ENCODE measurements at regions not wholly inside any gene's neighbourhood (a gene's known extent, or its start where the extent isn't known, plus 50 kb on each side); places are given as distances from the start of the nearest gene placed in this dataset.
"Not testable (repeated sequence)": the region's sequence is repeated elsewhere in the genome, so short reads cannot be mapped to it uniquely, and the experiment has no call there.

GRCh38 chr9:89859842-89860241, 255.0 kb downstream of the GADD45G start:
- H2BK5ac ChIP-seq (ENCODE audit: low read depth, low read length); H3K9ac ChIP-seq (replicated peaks in 1 of 4; ENCODE audit: extremely low read depth in 1 of 4, low read depth in 3 of 4, low read length in 3 of 4); H3K23me2 ChIP-seq (ENCODE audit: low read depth, low read length); H2AK5ac ChIP-seq (ENCODE audit: low read depth, low read length); H3K4me3 ChIP-seq (ENCODE audit: extremely low read depth in 1 of 4, insufficient read depth in 2 of 4, low read depth in 3 of 4, low read length in 4 of 4); DNase-seq (ENCODE audit: low read depth in 1 of 2, low spot score in 2 of 2); H2AFZ ChIP-seq (ENCODE audit: low read length); H3K4ac ChIP-seq (replicated peaks; ENCODE audit: insufficient read length, low read depth, low read length); H4K5ac ChIP-seq (ENCODE audit: insufficient read length, low read depth, low read length); H3K4me2 ChIP-seq (ENCODE audit: insufficient read depth in 1 of 2, low read depth in 2 of 2, low read length in 2 of 2); H4K20me1 ChIP-seq (replicated peaks in 1 of 2; ENCODE audit: control insufficient read depth in 1 of 2, insufficient read depth in 2 of 2, low read length in 2 of 2); H3K79me1 ChIP-seq (ENCODE audit: low read depth, low read length); H3K27me3 ChIP-seq (replicated peaks in 1 of 4; ENCODE audit: control insufficient read depth in 3 of 4, extremely low read depth in 1 of 4, insufficient read depth in 3 of 4, low read length in 3 of 4); H3K9me3 ChIP-seq (ENCODE audit: insufficient read depth in 2 of 2, low read depth in 1 of 2, low read length in 1 of 2); H3K79me2 ChIP-seq (ENCODE audit: control insufficient read depth in 1 of 2, insufficient read depth in 2 of 2, low read length in 2 of 2); POLR2A ChIA-PET (ENCODE audit: partially characterized antibody); H3K36me3 ChIP-seq (ENCODE audit: control insufficient read depth in 2 of 4, insufficient read depth in 4 of 4, low read length in 3 of 4); H2BK120ac ChIP-seq (replicated peaks; ENCODE audit: low read depth, low read length); H3K4me1 ChIP-seq (replicated peaks in 1 of 4; ENCODE audit: control insufficient read depth in 3 of 4, insufficient read depth in 4 of 4, low read length in 3 of 4); H4K8ac ChIP-seq (ENCODE audit: extremely low read depth, insufficient read depth, low read length); H3K56ac ChIP-seq (replicated peaks; ENCODE audit: insufficient read length, low read depth, low read length); FAIRE-seq; H2BK15ac ChIP-seq (ENCODE audit: low read length); H2BK12ac ChIP-seq (ENCODE audit: low read depth, low read length); H3K23ac ChIP-seq (ENCODE audit: insufficient read length); H3K18ac ChIP-seq (ENCODE audit: extremely low read depth, low read length); H2BK20ac ChIP-seq (ENCODE audit: low read length); H3K27ac ChIP-seq (ENCODE audit: low read depth, low read length); H4K91ac ChIP-seq (replicated peaks; ENCODE audit: insufficient read length, low read length); H3K14ac ChIP-seq (ENCODE audit: insufficient read length): not testable (repeated sequence)
- CTCF ChIA-PET (ENCODE audit: partially characterized antibody): interaction anchor here (1.4 kb wide), 2 partner anchors 8 to 261 kb away, joined by 4 read pairs; no protein-coding TSS in a partner anchor
- WGBS, 2 experiments (ENCODE audit: extremely low coverage in 1 of 2, insufficient coverage in 1 of 2, insufficient read length in 1 of 2, insufficient replicate concordance in 2 of 2, low coverage in 1 of 2, low lambda C conversion rate in 2 of 2, missing lambda C conversion rate in 1 of 2): 82% methylated on average over 7 of the region's 7 CpGs; no CpG with 5 or more reads in 1 of the 2 experiments

- H3K4me2 ChIP-seq (ENCODE audit: insufficient read depth in 1 of 2, low read depth in 2 of 2, low read length in 2 of 2); H3K4me1 ChIP-seq (replicated peaks in 1 of 4; ENCODE audit: control insufficient read depth in 3 of 4, insufficient read depth in 4 of 4, low read length in 3 of 4); H4K20me1 ChIP-seq (replicated peaks in 1 of 2; ENCODE audit: control insufficient read depth in 1 of 2, insufficient read depth in 2 of 2, low read length in 2 of 2); FAIRE-seq; H3K14ac ChIP-seq (ENCODE audit: insufficient read length); H2BK120ac ChIP-seq (replicated peaks; ENCODE audit: low read depth, low read length); H3K4ac ChIP-seq (replicated peaks; ENCODE audit: insufficient read length, low read depth, low read length); H2BK5ac ChIP-seq (ENCODE audit: low read depth, low read length); H3K56ac ChIP-seq (replicated peaks; ENCODE audit: insufficient read length, low read depth, low read length); H4K5ac ChIP-seq (ENCODE audit: insufficient read length, low read depth, low read length); H3K23ac ChIP-seq (ENCODE audit: insufficient read length); H3K79me2 ChIP-seq (ENCODE audit: control insufficient read depth in 1 of 2, insufficient read depth in 2 of 2, low read length in 2 of 2); H3K4me3 ChIP-seq (ENCODE audit: extremely low read depth in 1 of 4, insufficient read depth in 2 of 4, low read depth in 3 of 4, low read length in 4 of 4); H2BK20ac ChIP-seq (ENCODE audit: low read length); H3K79me1 ChIP-seq (ENCODE audit: low read depth, low read length); H2BK15ac ChIP-seq (ENCODE audit: low read length); H3K27ac ChIP-seq (ENCODE audit: low read depth, low read length); H3K27me3 ChIP-seq (replicated peaks in 1 of 4; ENCODE audit: control insufficient read depth in 3 of 4, extremely low read depth in 1 of 4, insufficient read depth in 3 of 4, low read length in 3 of 4); H4K8ac ChIP-seq (ENCODE audit: extremely low read depth, insufficient read depth, low read length); H3K9me3 ChIP-seq (ENCODE audit: insufficient read depth in 2 of 2, low read depth in 1 of 2, low read length in 1 of 2); H2BK12ac ChIP-seq (ENCODE audit: low read depth, low read length); H3K18ac ChIP-seq (ENCODE audit: extremely low read depth, low read length); H3K23me2 ChIP-seq (ENCODE audit: low read depth, low read length); H3K36me3 ChIP-seq (ENCODE audit: control insufficient read depth in 2 of 4, insufficient read depth in 4 of 4, low read length in 3 of 4); H2AK5ac ChIP-seq (ENCODE audit: low read depth, low read length); POLR2A ChIA-PET (ENCODE audit: partially characterized antibody); H3K9ac ChIP-seq (replicated peaks in 1 of 4; ENCODE audit: extremely low read depth in 1 of 4, low read depth in 3 of 4, low read length in 3 of 4); H2AFZ ChIP-seq (ENCODE audit: low read length); DNase-seq (ENCODE audit: low read depth in 1 of 2, low spot score in 2 of 2); H4K91ac ChIP-seq (replicated peaks; ENCODE audit: insufficient read length, low read length): not testable (repeated sequence)
- CTCF ChIA-PET (ENCODE audit: partially characterized antibody): interaction anchor here (1.4 kb wide), 1 partner anchor 9 kb away, joined by 4 read pairs; no protein-coding TSS in a partner anchor
- 93% methylated on average over 4 of the region's 5 CpGs; no CpG with 5 or more reads in 1 of the 2 experiments for WGBS, 2 experiments (ENCODE audit: extremely low coverage in 1 of 2, insufficient coverage in 1 of 2, insufficient read length in 1 of 2, insufficient replicate concordance in 2 of 2, low coverage in 1 of 2, low lambda C conversion rate in 2 of 2, missing lambda C conversion rate in 1 of 2)
Observed at GRCh38 chr9:89861371-89861770, 256.6 kb downstream of the GADD45G start.

Data from H1 (cell line).